Stimulated activated CD4-positive, alpha-beta T cell treated with anti-CD3 and anti-CD28 coated beads, TNF-alpha, amount 100 ng/mL, for 24 hours (primary cell): ENCODE measurements at regions not wholly inside any gene's neighbourhood (a gene's known extent, or its start where the extent isn't known, plus 50 kb on each side); places are given as distances from the start of the nearest gene placed in this dataset.

ENCODE experiments used
- DNase-seq, 3 experiments: peaks; one replicate each; pipeline ENCODE4 v3.0.0-alpha.2; 2020; ENCODE audit warnings: low read depth in 3 of 3

- DNase-seq: no peak
These were observed 147.5 kb downstream of the CRYBB2 start for GRCh38 chr22:25366876-25367466.

GRCh38 chr22:25367756-25368155 is 148.3 kb downstream of the CRYBB2 start:
- DNase-seq: no peak

GRCh38 chr22:25368271-25368670 is 148.8 kb downstream of the CRYBB2 start:
- DNase-seq: no peak

DNA sequence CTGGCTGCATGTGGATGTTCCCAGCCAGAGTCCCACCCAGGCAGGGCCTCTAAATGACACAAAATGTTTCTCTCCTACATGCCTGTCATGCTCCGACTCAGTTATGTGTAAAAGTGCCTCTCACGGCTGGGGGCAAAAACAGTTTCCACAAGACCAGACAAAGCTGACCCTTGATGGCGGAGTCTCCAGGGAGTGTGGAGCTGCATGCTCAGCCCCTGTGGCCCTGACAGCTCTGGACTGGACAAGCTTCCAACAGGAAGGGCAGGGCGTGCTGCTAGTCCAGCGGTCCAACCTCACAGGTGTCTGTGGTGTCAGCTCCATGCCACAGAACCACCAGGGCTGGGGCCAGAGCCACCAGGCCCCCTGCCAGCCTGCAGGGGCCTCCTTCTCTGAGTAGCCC is 149.6 kb downstream of the CRYBB2 start:
- DNase-seq: no peak

DNA sequence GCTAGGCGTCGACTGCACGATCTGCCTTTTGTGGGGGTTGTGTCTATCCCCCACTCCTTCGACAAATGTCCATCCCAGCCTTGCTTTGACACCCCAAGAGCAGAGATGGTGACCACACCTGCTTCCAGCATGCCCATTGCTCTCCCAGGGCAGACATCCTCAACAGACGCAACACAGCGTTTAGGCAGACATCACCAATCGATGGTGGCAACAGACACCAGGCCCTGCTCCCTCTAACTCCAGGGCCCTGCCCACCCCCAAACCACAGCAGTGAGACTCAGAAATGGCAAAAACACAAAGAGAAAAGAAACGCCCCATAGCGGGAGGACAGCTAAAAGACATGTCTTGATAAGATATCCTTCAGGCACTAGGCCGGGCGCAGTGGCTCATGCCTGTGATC is 150.9 kb downstream of the CRYBB2 start:
- DNase-seq: no peak

DNA sequence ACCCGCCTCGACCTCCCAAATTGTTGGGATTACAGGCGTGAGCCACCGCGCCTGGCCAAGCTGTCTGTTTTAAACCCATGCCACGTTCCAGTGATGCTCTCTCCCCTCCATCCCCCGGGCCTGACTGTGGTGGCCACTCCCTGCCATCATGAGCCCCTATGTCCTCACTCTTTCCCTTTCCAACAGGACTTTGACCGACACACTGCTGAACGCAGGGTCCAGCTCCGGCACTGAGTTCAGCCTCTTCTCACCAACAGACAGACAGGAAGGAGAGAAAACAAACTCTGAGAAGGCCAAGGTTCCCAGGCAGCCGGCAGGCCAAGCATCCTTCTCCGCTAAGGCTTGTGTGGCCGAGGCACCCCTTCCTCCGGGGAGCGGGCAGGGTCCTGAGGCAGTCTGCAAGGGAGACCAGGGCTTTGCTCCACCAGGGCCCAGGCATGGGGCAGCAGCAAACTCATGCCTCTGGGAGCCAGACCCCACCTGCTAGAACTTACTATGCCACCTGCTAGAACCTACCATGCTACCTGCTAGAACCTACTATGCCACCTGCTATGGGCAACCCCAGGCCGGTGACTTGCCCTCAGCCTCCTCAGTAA is 152.7 kb downstream of the CRYBB2 start:
- DNase-seq: no peak

GRCh38 chr22:25373961-25374360 is 154.5 kb downstream of the CRYBB2 start:
- DNase-seq: no peak

- no peak for DNase-seq
These were observed 155.4 kb downstream of the CRYBB2 start for GRCh38 chr22:25374869-25375268.

- DNase-seq: no peak
These were observed 156.2 kb downstream of the CRYBB2 start for GRCh38 chr22:25375683-25376082.

DNA sequence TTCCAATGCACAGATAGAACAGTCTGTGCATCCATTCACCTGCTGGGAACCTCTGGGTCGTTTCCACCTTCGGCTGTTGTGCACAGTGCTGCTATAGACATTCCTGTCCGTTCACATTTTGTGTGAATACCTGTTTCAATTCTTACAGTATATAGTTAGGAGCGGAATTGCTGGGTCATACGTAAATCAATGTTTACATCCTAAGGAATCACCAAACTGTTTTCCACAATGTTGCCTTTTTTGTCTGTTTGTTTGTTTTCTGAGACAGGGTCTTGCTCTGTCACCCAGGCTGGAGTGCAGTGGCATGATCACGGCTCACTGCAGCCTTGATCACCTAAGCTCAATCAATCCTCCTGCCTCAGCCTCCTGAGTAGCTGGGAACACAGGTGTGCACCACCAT is 158.3 kb downstream of the CRYBB2 start:
- no peak for DNase-seq

DNA sequence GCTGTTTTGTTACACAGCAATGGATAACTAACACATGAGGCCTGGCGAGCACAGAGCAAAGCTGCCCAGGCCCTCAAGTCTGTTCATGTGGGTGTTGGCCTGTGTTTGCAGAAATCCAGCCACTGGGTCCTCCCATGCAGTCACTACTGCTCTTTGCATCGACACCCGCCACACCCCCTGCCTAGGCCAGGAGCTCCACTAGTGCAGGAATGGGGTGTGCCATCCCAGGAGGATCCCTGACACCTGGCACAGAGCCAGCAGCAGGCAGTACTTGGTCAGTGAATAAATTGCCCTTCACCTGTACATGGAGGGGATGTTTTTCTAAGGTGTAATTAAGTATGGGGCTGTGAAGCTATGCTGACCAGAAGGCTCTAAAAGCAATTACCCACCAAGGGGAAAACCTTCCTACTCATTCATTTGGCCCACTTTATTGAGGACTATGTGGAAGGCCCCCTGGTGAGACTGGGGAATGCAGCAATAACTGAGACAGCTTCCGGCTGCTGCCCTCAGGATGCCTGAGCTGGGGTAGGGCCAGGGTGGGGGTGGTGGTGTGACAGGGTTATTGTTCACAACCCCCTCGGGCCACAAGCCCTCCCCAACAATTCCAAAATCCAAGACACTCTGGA is 160.8 kb downstream of the CRYBB2 start:
- no peak for DNase-seq

GRCh38 chr22:25382762-25383161 is 163.3 kb downstream of the CRYBB2 start:
- DNase-seq: no peak

- no peak for DNase-seq
These were observed 163.9 kb downstream of the CRYBB2 start for GRCh38 chr22:25383278-25383820.

DNA sequence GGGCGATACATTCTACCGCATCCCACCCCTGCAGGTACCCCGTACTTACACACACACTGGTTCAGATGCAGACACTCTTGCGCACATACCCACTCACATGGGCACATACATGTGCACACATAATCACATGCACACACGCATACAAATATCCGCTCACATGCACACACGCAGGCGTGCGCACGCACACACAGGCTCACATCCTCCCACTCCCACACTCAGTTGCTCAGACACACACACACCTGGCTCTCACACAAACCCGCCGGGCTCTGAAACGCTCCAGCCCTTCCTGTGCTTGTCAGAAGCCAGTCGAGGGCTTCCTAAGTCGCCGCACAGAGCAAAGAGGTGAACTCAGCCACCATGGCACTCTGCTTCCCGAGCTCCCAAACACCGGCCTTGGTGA is 164.5 kb downstream of the CRYBB2 start:
- no peak for DNase-seq

GRCh38 chr22:25386538-25386884 is 167.1 kb downstream of the CRYBB2 start:
- DNase-seq: no peak

DNA sequence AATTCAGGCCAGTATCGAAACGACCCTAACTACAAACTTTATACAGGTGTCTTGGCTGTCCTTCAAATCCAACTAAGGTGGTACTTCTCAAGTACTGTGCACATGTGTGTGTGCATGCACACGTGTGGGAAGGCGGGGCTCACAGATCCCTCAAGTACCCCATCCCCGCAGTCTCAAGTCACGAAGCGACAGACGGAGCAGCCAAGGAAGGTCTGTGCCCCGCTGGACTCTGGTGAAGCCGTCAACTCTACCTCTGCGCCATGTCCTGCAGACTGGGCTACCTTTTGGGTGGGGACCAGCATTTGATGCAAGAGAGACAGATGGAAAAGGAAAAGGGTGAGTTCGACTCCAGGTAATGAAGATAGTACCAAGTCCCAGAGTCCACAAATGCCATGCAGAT is 169.0 kb downstream of the CRYBB2 start:
- DNase-seq: no peak

GRCh38 chr22:25388866-25389540 is 169.6 kb downstream of the CRYBB2 start:
- DNase-seq: no peak

DNA sequence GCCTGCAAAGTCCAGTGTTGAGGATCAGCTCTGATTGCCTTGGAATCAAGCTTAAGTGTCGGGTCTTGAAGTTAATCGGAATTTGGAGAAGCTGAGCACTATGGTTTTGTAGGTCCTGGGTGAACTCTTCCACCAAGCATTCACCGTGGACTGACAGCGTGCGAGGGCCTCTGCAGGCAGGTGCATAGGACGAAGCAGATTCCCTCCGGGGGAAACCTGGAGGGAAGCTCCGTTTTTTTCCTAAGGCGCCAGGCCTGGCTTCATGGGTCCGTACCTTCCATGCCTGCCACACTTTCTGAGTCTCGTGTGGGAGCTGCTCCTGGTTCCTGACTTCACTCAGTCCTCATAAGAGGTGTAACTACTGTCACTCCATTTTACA is 170.1 kb downstream of the CRYBB2 start:
- DNase-seq: no peak

DNA sequence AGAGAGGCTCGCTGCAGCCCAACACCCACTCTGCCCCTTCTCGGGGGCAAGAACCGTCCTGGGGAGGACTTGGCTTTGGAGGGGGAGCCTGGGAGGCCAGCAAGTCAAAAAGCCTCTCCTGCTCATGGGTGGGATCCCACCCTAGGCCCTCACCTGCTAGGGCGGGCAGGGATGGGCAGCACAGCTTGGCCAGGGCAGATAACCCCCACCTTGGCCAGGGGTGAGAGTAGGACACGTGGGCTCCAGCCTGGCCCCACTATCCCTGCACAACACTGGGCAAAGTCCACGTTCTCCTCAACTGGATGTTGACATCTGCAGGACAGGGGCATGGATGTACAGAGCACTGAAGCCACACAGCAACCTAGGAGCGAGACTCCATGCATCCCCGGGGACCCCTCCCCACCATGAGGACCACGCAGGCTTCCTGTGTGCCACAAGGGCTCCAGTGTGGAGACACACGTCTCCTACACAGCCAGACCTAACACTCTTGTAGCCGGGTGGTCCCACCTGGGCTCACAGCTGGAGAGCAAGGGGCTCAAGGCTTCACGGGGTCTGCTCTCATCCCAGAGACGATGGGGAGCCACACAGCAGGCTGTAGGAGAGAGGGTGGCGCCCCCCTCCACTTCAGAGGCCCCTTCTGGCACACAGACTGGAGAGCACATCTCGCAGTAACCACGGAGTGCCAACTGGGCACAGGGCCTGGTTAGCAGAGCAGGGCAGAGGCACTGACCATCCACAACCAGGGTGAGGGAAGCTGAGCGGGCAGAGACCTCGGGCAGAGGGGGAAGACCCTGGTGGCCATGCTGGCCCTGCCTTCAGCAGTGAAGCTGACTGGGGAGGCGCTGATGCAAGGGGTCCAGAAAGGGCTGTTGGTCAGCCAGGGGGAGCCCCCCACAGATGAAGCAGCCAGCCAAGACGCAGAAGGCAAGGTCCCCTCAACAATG is 171.1 kb downstream of the CRYBB2 start:
- DNase-seq: no peak

DNA sequence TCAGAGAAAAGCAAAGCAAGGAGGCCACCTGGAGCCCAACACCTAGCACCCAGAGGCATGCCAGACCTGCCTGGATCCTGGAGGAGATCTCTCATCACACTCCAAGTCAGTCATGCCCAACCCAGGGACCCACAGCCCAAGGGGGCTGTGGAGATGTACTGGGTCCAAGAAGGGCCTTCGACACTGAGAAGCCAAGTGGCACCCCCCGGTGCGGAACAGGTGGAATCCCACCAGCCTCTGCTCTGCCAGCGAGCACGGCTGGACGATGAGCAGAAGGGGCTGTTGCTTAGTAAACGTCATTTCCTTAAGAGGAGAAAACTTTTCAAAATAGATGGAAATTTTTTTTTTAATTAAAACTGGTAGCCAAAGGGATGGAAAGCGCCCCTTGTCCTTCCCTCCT is 171.9 kb upstream of the GRK3 start:
- no peak for DNase-seq

GRCh38 chr22:25393121-25393805 is 171.2 kb upstream of the GRK3 start:
- no peak for DNase-seq
